Kidney (tissue), 13 donors: ENCODE measurements at regions not wholly inside any gene's neighbourhood (a gene's known extent, or its start where the extent isn't known, plus 50 kb on each side); places are given as distances from the start of the nearest gene placed in this dataset.

Experiments
- DNase-seq, 5 donors: peaks; one replicate each; pipeline ENCODE4 v3.0.0-alpha.2; 2013 to 2020
- FAIRE-seq: peaks from 2 replicates; lab custom pipeline; 2012; peaks lifted over from hg19 to GRCh38; lab: Jason Lieb, UNC
- H3K27ac ChIP-seq, 2 donors: one replicate each; pipeline ENCODE4 v1.7.0; 2013; ENCODE audit warnings: low read depth in 2 of 2, low read length in 2 of 2, inconsistent platforms in 1 of 2
- H3K27me3 ChIP-seq: one replicate; pipeline ENCODE4 v1.7.1; 2013; ENCODE audit warnings: low read length, inconsistent platforms; ENCODE audit not compliant: control insufficient read depth, insufficient read depth
- H3K36me3 ChIP-seq, 3 donors: one replicate each; pipeline versions ENCODE4 v1.7.0 to v1.7.1; 2013; ENCODE audit warnings: low read length in 3 of 3, control low read depth in 1 of 3, inconsistent platforms in 1 of 3; ENCODE audit not compliant: insufficient read depth in 3 of 3, control insufficient read depth in 2 of 3
- H3K4me1 ChIP-seq, 3 donors: one replicate each; pipeline versions ENCODE4 v1.7.0 to v1.7.1; 2013; ENCODE audit warnings: low read length in 3 of 3, inconsistent platforms in 1 of 3, low read depth in 1 of 3; ENCODE audit not compliant: control insufficient read depth in 2 of 3, insufficient read depth in 2 of 3
- H3K4me3 ChIP-seq, 3 donors: one replicate each; pipeline versions ENCODE4 v1.7.0 to v1.8.1; 2013; ENCODE audit warnings: low read length in 3 of 3, control low read depth in 1 of 3, inconsistent platforms in 1 of 3
- H3K9ac ChIP-seq, 3 donors: one replicate each; pipeline versions ENCODE4 v1.7.0 to v1.7.1; 2013; ENCODE audit warnings: low read length in 3 of 3, control low read depth in 1 of 3, inconsistent platforms in 1 of 3
- H3K9me3 ChIP-seq, 3 donors: one replicate each; pipeline versions ENCODE4 v1.7.0 to v1.7.1; 2013; ENCODE audit warnings: low read length in 3 of 3, control low read depth in 1 of 3, inconsistent platforms in 1 of 3; ENCODE audit not compliant: control insufficient read depth in 2 of 3, insufficient read depth in 1 of 3
- CTCF ChIP-seq: IDR thresholded peaks from 3 replicates; pipeline ENCODE4 v1.5.1; 2012; ENCODE audit warnings: mild to moderate bottlenecking, moderate library complexity, borderline replicate concordance; ENCODE audit not compliant: insufficient read depth; ENCODE audit errors: extremely low read depth
- intact Hi-C: fragments of 100-400 bp; cut with DNase I; formaldehyde crosslinking; loops from one replicate; pipeline ENCODE4 v1.11.1; 2022
- donor health status: control.
- donor health status: control.
- donor health status: control.
- donor health status: control.
- donor health status: control.
- donor health status: DM: yes; HTN: yes; CAD: no.
- donor health status: Normal renal cell carcinoma (clear cell type).

- Histone ChIP-seq H3K4me3 (no peak overlapping the region), H3K9ac (no peak overlapping the region), H3K36me3 (no peaks in the 10 kb centered on the region), H3K4me1 (no peaks in the 10 kb centered on the region), H3K27ac (no peak overlapping the region), H3K9me3 (peaks cover 0 to 4% (median 0%) of the 10 kb centered on the region in 3 donors), H3K27me3 (no peaks in the 10 kb centered on the region)
- intact Hi-C loops: no loop called here
- DNase-seq: peak in 1 of 5 donors; percentile 13
- no peak for FAIRE-seq
- TF ChIP-seq CTCF: no peak
Measured at GRCh38 chr3:90121326-90121725, 1013.9 kb downstream of the EPHA3 start.

GRCh38 chr3:90128391-90128790, 1021.0 kb downstream of the EPHA3 start:
- Histone ChIP-seq H3K36me3 (no peaks in the 10 kb centered on the region), H3K27ac (no peak overlapping the region), H3K27me3 (no peaks in the 10 kb centered on the region), H3K4me1 (no peaks in the 10 kb centered on the region), H3K4me3 (no peak overlapping the region), H3K9ac (no peak overlapping the region), H3K9me3 (no peaks in the 10 kb centered on the region)
- FAIRE-seq (no peak), DNase-seq (no peak)
- no peak for TF ChIP-seq CTCF
- intact Hi-C loops: no loop called here

GRCh38 chr3:90129730-90130129, 1022.3 kb downstream of the EPHA3 start:
- intact Hi-C loops: no loop called here
- H3K9me3 ChIP-seq: no peaks in the 10 kb centered on the region
- no peak for DNase-seq
- H3K4me3 ChIP-seq: no peak overlapping the region
- no peak overlapping the region for H3K9ac ChIP-seq
- H3K4me1 ChIP-seq: no peaks in the 10 kb centered on the region
- no peak for FAIRE-seq
- H3K27ac ChIP-seq: no peak overlapping the region
- H3K27me3 ChIP-seq: no peaks in the 10 kb centered on the region
- H3K36me3 ChIP-seq: no peaks in the 10 kb centered on the region
- no peak for TF ChIP-seq CTCF

GRCh38 chr3:90132197-90132596, 1024.8 kb downstream of the EPHA3 start:
- H3K27ac ChIP-seq: no peak overlapping the region

More at GRCh38 chr3:90132197-90132596, 1024.8 kb downstream of the EPHA3 start:
- FAIRE-seq (no peak), DNase-seq (no peak)
- H3K9ac ChIP-seq: no peak overlapping the region
- no peak for TF ChIP-seq CTCF
- no peaks in the 10 kb centered on the region for H3K36me3 ChIP-seq
- H3K4me3 ChIP-seq: no peak overlapping the region
- H3K4me1 ChIP-seq: no peaks in the 10 kb centered on the region
- intact Hi-C loops: no loop called here
- H3K27me3 ChIP-seq: no peaks in the 10 kb centered on the region
- H3K9me3 ChIP-seq: no peaks in the 10 kb centered on the region
